IPS-NIHi11 (cell line): ENCODE measurements at regions not wholly inside any gene's neighbourhood (a gene's known extent, or its start where the extent isn't known, plus 50 kb on each side); places are given as distances from the start of the nearest gene placed in this dataset.

Source experiments
- DNase-seq: peaks from one replicate; pipeline ENCODE4 v3.0.0; 2012; ENCODE audit warnings: mixed read lengths, low spot score

DNA sequence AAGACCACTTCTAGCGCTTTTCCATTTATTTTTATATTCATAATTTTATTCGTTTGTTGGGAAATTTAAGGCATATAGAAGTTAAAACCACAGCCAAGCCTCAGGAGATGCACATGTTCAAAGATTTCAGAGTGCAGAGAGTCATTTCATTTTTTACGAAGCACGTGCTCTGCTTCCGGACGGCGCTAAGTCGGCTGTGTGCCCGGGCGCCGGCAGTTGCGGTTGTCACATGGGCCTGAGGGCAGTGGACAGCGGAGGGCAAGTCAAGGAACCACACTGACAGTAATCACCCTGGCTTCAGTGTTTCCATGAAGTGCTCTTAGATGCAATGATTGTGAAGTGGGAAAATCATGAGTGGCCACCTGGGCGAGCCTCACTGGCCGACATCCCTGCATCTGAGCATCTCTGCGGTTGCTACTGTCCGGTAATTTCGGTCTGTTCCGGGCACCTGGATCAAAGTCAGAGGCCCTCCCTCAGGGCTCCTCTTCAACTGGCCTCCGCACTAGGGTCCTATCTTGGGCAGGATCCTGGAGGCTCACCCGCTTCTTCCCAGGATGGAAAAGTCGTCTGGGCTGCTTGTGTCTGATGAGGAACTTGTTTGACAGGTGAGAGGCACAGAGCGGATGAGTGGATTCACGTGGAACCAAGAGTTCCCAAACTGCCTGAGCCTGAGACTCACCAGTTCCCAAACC is 90.8 kb downstream of the DACT2 start:
- no peak for DNase-seq

DNA sequence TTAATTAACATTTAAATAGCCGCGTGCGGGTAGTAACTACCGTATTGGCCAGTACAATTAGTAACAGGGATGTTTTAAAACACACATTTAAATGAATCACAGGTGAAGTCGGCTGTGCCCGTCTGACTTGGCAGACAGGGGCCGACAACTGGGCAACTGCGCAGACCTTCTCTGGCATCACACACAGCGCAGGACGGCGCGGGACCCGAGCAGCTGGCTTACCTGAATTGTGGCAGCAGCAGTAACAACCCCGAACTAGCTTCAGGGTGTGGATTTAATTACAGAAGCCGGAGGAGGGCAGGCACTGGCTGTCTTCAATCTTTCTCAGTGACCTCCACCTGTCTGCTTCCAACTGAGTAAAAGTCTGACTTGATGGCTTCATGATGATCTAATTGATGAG is 91.7 kb downstream of the DACT2 start:
- DNase-seq, result no peak

DNA sequence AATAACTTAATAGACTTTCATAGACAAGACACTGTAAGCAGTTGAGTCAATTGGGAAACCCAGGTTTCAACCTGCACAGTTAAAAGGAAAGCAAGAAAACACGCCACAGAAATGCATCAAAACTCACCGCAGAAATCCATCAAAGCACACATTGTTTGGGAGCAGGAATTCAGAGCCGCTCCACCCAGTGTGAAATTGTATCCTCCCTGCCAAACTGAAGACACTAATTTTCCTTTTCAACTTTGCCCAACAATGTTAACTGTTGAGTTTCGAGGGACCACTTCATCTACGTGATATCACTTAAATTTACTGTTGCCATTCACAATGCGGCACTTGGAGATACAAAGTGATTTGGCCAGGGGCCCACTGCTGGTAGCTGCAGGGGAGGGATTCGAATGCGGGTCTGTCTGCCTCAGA is 92.7 kb downstream of the DACT2 start:
- DNase-seq, result no peak

DNA sequence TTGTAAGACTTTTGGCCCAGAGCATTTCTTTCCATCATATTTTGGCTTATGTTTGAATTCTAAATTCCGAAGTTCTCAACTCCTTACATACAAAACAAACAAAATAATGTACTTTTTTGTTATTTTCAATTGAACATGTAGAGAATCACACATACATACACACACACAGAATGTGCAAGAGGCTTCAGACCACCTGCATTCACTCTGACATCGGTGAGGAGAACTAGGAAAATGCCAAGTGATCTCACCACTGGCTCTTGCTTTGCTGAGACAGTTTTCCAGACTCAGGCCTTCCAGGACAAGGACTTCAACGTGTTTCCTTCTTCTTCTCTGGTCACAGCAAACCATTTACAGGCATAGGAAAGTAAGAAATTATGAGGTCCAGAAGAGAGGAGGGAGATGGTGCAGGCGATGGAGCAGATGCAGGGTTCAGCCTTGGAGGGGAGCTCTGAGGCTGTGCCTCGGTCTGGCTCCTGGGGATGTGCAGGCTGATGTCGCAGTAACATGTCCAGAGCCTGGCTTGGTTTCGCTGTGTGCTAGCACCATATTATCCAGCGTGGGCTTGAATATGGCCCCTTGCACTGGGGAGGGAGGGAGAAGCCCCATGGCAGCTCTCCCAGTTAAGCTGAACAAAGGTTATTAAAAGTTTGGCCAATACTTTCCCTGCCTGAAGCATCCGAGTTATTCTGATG is 93.4 kb downstream of the DACT2 start:
- no peak for DNase-seq

DNA sequence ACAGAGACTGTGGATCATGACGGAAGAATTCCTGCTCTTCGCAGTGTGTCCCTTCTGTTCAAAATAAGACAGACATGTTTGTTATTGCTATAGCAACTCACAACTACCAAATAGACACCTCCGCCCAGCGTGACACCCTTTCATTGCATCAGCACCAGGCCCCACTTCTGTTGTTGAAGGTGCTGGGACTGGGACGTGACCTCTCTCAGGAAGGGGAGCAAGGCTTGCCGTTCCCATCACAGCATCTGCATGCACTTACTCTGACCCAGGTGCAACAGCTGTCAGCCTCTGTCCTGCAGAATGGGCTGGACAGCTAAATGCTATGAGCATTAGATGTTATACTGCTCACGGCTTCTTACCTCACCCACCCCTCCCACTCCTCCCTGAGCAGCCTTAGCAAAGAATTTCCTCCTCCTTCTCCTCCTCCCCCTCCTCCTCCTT is 94.1 kb downstream of the DACT2 start:
- no peak for DNase-seq

DNA sequence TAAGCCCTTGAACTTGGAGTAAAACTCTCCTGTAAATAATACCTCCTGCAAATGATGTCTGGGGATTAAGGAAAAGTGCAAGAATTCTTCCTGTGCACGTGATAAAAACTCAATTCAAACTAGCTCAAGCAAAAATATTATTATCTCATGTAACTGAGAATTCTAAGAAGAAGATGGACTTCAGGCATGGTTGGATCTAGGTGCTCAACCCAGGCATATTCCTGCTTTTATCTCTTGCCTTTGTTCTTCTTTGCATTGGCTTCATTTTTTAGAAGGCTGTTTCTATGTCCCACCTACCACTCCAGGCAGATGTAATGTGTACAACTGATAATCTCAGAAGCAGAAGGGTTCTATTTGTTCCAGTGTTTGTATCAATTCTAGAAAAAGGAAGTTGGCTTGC is 95.8 kb downstream of the DACT2 start:
- no peak for DNase-seq

DNA sequence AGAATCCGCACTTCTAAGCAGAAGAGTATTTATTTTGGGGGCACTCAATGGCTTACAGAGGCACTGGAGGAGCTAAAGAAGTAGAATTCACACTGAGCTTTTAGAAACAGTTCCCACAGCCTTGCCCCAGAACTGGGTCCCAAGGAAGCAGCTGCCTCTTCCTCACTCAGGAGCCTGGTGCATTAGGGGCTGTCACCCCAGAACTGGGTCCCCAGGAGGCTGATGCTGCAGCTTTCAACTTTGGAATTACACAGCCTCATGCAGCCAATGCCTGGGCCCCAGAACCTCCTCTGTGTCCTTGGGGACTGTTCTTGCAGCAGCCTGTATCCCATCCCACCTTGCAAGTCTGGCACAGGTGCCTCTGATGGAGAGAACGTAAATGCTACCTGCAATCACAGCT is 96.4 kb downstream of the DACT2 start:
- no peak for DNase-seq

DNA sequence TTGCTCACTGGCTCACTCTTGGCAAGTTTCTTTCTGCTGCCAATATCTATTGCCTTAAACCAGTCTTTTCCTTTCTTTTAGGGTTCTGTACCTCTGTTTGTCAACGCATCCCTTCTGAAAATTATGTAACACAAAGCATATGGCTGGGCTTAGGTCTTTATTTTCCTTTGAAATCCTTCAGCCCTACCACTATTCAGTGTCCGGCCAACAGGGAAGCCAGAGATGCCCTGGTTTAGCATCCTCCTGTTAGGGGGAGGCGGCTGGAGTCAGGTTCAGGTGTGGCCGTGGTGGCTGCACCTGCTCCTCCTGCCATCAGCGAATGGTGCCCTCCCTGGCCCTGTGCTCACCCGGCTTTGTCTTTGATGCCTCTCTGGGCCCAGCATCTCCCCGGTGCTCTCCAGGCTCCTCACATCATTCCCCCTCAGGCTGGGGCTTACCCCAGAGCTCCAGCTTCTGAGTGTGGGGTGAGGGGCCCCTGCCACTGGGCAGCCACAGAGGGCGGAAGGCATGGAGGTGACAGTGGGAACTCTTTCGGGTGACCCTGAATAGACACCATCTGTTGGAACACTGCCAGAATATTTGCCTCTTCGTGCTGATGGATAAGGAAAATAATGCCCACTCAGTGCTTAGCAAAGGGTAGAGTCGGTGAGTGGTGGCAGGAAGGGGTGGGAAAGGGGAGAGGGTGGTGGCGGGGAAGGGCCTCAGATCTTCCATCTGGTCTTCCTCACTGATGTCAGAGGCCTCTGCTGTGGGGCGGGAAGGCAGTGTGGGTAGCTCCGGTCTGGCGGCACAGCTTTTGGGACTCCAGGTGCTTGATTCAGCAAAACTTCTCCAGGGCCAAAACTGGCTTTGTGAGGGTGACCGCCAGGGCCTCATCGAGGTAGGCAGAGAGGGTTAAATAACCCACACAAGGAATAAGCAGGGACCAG is 97.2 kb downstream of the DACT2 start:
- DNase-seq, result no peak

DNA sequence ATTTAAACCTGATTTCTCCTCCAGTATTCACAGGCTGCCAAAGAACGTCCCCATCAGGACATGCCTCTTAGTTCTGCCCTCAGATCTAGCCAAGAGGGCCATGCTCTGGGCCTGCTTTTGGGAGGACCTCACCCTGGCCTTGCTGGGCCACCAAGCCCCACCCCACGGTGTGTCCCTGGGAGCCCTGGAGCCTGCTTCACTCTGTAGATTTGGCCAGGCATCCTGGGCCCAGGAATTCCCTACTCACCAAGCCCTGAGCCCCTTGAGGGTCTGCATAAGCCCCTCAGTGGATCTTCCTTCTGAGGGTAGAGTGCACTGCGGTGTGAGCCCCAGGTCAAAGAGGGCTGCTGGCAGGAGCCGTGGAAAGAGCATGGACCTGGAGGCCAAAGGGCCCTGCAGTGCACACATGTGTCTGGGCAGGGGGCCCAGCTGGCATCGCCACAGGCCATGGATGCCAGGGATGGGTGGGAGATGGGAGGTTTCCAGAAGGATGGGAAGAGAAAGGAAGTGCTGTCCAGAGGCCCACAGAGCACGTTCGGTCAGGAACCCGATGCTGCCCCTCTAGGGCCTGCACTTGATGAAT is 98.0 kb downstream of the DACT2 start:
- no peak for DNase-seq

DNA sequence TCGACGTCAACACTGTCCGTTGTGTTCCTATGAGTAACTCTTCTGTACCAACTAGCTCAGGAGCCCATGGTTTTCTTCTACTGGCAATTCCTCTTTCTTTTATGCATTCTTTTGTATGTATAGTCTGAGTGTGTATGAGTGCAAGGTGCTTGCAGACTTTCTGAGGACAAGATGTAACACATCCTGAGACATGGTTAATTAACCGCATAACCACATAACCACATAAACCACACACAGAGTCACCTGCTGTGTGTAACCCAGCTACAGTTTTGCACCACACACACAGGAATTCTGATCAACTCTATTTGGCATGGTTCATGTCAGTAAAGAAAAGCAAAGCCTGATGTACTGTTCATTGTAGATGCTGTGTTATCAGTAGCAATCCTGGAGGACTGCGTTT is 98.6 kb downstream of the DACT2 start:
- DNase-seq, result no peak

DNA sequence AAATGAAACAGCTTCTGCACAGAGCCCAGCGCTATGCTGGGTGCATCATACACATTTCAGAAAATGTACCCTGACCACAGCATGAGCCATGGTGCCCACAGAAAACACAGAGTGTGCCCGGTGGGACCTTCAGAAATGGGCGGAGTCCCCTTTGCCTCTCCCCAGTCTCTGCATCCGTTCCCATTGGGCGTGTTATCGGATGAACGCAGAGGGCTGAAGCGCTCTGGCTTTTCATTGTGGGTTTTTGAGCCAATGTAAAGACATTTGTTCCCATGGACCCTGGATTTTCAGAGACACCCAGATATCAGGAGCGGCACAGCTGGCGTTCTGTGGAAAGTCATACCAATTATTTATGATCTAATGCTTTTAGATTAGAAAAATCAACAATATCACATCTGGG is 99.8 kb downstream of the DACT2 start:
- DNase-seq, result no peak

DNA sequence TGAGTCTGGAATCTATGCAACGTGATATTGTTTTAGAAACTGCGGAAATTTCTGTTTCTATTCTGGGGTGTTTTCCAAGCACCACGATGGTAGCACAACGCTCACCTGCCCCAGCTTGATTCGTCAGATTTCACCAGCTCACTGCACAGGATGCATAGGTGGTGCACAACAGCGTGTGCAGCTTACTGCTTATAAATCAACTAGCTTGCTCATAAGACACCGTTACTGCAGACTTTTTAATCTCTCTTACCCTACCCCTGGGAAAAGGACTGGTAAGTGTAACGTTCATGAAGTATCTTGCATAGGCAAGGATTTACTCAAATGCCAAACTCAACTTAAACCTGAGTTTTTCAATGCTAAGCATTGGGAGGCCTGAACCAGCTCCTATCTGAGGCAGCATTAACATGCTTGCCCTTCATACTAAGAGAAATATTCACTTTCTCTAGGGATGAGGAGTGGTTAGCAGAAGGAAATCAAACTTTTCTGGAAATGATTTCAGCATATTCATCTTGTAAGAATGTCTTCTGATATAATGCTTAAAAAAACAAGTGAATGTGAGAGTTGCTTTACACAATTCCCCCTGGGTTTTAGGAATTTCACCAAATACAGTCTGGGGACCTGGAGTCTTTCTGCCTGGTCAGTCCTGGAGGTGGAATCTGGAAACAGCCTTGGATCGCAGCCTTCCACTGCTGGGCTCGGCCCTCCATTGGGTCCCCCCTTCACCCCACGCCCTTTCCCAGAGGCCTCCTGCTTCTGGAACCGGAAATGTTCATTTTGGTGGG is 100.6 kb downstream of the DACT2 start:
- no peak for DNase-seq

DNA sequence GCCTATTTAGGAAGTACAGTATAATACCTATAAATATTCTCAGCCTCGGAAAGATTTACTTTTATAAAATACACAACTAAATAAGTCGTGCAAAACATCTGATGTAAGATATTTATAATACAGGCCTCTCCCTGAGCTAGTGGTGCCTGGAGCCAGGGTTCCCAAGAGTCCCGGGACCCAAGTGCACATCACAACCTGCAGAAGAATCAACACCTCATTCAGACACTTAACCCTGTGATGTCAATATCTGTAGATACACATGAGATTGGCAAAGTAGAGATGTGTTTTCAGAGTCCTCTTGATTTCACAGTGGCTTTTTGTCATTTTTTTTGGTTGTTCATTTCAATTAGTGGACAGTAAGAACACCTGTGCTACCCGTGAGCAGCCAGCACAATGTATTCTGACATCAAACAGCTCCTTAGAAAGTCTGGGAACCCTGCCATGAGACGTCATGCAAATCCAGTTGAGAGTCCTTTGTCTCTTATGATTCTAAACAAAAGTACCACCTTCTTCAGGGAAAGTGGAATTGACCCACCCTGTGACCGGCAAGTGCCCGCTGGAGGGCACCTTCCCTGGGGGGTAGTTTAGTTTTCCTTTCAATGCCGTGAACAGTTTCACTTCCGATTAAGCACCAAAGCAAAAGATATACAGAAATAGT is 101.6 kb downstream of the DACT2 start:
- no peak for DNase-seq

DNA sequence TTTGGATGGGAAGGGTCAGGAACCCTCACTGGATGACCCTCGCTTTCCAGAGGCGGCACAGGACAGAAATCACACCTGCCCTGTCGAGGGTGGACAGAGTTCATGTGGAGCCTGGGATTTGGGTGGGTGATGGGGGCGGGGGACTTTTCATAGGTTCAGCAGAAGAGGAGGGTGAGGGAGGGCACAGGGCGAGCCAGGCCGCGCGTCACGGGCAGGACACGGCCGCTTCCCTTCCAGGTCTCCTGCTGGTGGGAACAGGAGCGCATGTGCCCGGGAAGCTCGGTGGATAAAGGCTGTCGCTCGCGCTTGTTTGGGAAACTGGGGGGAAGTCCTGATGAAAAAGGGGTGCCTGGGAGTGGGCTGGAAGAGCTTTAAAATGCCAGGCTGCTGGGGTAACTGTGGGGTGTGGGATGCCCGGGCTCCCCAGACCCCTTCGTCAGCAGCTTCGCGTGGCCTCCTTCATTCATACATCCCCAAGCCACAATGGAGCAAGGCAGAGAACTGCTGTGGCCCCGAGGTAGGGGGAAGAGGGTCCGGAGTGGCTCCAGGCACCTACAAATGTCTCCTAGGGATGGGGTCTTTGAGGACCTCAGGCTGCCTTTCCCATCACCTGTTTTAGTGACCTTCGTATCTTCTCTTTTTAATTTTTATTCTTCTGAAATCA is 102.2 kb downstream of the DACT2 start:
- no peak for DNase-seq

DNA sequence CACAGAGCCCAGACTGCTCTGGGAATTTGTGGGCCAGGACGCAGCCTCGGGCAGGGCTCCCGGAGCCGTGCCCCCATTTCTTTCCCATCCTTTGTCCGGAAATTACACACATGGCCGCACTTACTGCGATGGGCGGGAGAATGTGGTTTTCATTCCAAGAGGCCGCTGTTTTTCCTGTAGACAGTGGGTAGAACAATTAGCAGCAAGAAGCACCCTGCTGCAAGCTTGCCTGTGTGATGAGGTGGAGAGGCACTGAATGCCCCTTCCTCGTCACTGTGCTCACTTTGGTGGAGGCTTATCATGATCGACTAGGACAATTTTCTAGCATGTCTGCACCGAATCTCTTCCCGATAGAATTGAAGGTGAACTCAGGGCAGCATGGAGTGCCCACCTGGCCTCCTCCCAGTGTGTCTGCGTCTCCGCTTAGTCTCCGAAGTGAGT is 102.8 kb downstream of the DACT2 start:
- no peak for DNase-seq

DNA sequence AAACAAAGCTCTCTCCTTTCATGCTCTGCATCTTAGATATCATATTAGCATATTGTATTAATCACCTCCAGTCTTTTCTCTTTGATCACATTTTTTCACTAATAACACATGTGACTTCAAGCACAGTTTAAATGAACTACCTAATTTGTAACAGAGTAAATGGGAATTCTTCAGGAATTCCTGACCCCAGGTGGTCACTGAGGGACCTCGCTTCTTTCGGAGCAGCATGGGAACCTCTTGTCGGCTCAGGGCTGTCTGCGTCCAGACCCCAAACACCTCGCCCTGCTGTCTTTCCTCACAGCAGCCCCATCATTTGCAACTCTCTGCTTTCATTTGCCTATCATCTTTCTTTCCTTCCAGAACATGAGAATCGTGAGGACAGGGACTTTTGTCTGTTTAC is 103.5 kb downstream of the DACT2 start:
- DNase-seq, result peak; percentile 53

DNA sequence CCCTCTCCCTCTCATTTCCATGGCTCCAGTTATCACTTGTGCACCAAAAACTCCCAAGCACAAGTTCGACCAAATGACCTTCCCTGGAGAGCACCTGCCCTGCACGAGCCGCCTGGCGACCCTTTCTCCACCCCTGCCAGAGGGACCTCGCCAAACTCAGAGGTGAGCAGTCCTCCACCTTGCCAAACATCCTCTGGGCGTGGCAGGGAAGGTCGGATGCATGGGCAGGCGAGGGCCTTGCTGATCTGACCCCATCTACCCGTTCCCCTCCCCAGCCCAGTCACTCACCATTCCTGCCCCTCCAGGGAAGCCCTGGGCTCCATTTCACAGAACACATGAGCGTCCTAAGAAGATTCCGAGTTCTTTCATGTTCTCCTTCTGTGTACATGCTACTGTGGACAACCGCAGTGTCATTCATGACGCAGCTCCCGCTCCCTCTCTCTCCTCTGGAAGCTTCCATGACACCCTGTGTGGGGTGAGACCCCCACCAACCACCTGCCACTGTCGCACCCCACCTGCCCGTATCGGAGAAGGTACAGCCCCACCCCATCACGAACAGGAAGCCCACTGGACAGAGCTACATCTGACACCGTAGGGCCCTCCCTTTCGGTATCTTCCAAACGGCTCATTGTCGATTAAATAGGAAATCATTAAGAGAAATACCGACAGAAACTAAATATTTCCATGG is 104.3 kb downstream of the DACT2 start:
- no peak for DNase-seq

DNA sequence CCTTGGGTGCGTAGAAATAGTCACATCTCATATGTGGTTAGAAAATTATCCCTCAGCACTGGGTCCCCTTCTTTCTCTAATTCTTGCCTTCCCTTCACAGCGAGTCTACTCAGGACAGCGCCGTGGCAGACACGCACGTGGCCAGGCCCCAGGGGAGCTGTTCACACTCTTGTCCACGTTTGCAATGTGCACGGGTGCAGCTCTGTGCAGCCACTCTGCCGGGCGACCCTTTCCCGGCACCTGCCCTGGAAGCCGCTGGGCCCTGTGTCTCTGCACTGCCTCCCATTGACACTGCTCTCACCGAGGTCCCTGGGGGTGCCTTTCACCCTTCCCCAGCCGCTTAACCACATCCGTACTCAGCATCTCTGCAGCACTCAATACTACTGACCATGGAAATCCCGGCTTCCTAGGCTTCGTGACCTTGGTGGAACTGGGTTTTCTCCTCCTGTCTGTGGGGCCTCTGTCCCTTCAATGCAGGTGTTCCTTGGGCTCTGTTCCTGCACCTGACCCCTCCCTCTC is 104.9 kb downstream of the DACT2 start:
- no peak for DNase-seq

DNA sequence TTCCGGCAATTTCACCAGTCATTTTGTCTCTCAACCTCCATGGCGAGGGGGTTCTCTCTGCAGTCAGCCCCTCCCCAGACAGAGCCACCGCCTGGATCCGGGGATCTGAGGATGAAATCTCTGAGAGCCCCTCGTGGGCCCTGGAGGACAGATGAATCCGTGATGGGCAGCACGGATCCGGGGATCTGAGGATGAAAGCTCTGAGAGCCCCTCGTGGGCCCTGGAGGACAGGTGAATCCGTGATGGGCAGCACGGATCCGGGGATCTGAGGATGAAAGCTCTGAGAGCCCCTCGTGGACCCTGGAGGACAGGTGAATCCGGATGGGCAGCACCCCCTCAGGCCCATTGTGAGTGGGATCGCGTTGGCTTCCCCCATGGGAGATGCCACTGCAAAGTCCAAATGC is 106.5 kb downstream of the DACT2 start:
- DNase-seq, result no peak

DNA sequence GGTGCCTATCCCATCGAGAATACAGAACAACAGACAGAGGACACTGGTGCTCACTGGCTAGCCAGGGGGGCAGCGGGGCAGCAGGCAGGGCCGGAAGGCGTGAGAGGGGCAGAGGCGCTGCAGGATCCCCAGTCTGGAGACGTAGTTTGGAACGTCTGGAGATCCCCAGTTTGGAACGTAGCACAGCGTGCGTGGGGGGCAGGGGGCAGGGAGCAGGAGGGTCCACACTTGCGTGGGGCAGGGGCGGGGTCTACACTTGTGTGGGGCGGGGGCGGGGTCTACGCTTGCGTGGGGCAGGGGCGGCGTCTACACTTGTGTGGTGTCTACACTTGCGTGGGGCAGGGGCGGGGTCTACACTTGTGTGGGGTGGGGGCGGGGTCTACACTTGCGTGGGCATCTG is 107.2 kb downstream of the DACT2 start:
- DNase-seq, result no peak
